Esophagus squamous epithelium (tissue), 4 donors: ENCODE measurements at regions not wholly inside any gene's neighbourhood (a gene's known extent, or its start where the extent isn't known, plus 50 kb on each side); places are given as distances from the start of the nearest gene placed in this dataset.

Source experiments
- POLR2A ChIP-seq, 4 donors: fragments of 450-650 bp; IDR thresholded peaks; one replicate each; pipeline ENCODE4 v1.6.1; 2017; ENCODE audit warnings: antibody characterized with exemption in 4 of 4, mild to moderate bottlenecking in 4 of 4, moderate library complexity in 3 of 4
- TF ChIP-seq, protein P1 (sequence below), 6 experiments: fragments of 450-650 bp in 4 of 6; fragments of 200-600 bp in 2 of 6; sonication (generic) in 2 of 6; IDR thresholded peaks; one replicate each; pipeline ENCODE4 v1.5.1; 2016 to 2019; ENCODE audit warnings: antibody characterized with exemption in 6 of 6, mild to moderate bottlenecking in 4 of 6, moderate library complexity in 4 of 6

DNA sequence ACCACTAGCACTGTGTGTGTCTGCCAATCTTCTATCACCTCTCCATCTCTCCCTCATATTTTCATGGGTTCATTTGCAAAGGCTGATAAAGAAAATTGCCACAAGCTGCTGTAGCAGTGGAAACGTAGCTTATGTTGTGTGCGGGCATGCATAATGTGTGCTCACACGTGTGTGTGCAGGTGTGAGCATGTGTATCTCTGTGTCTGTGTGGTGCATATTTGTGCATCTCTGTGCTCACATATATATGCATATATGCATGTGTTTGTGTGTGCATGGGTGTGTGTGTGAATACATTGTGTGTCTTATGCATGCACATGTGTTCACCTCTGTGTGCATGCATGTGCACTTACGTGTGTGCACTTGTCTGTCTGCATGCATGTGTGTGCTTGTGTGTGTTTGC lies 181.8 kb upstream of the UBL3 start:
- TF ChIP-seq, protein P1, sequence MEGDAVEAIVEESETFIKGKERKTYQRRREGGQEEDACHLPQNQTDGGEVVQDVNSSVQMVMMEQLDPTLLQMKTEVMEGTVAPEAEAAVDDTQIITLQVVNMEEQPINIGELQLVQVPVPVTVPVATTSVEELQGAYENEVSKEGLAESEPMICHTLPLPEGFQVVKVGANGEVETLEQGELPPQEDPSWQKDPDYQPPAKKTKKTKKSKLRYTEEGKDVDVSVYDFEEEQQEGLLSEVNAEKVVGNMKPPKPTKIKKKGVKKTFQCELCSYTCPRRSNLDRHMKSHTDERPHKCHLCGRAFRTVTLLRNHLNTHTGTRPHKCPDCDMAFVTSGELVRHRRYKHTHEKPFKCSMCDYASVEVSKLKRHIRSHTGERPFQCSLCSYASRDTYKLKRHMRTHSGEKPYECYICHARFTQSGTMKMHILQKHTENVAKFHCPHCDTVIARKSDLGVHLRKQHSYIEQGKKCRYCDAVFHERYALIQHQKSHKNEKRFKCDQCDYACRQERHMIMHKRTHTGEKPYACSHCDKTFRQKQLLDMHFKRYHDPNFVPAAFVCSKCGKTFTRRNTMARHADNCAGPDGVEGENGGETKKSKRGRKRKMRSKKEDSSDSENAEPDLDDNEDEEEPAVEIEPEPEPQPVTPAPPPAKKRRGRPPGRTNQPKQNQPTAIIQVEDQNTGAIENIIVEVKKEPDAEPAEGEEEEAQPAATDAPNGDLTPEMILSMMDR (IDR thresholded peaks at IDR 0.05) = no peak
- TF ChIP-seq POLR2A (IDR thresholded peaks at IDR 0.05) = no peak
